NK-92 (cell line): ENCODE measurements at regions not wholly inside any gene's neighbourhood (a gene's known extent, or its start where the extent isn't known, plus 50 kb on each side); places are given as distances from the start of the nearest gene placed in this dataset.
"Not testable (repeated sequence)": the region's sequence is repeated elsewhere in the genome, so short reads cannot be mapped to it uniquely, and the experiment has no call there.

Experiments used
- DNase-seq: peaks from one replicate; lab custom pipeline; 2025; ENCODE audit not compliant: unreplicated experiment; lab: John Stamatoyannopoulos, UW

DNA sequence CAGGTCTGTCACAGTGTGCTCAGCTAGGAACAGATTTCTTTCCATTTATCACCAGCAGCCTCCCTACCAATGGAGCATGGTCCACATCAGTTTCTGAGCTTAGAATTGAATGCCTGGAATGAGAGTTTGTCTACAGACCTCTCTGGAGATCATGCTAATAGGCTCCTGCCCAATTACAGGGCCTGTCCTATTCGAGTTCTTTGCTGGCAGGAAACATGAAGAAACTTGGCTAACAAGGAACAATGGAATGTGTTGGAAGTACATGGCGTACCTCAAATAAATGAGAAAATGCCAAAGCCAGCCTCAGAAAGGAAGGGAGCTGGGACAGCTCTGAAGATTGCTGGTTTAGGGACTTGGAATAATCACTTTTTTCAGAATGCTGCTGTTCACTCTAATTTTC, 186.0 kb upstream of the AKR1E2 start:
- DNase-seq: no peak

DNA sequence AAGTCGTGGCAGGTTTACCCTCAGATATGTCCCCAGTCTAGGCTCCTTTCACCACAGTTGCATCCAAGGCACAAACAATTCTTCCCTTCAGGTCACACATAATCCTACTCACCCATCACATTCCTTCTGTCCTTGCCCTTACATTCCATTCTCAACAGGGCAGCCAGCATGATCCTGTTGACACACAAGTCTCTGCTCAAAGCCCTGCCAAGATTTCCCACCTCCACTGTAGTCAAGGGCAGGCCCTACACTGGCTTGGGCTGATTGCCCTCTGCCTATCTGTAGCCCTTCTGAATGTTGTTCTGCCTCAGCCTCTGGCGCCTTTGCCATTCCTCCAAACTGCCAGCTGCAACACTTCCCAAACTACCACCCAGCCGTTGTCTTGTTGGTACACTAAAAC, 187.9 kb upstream of the AKR1E2 start:
- DNase-seq: no peak

DNA sequence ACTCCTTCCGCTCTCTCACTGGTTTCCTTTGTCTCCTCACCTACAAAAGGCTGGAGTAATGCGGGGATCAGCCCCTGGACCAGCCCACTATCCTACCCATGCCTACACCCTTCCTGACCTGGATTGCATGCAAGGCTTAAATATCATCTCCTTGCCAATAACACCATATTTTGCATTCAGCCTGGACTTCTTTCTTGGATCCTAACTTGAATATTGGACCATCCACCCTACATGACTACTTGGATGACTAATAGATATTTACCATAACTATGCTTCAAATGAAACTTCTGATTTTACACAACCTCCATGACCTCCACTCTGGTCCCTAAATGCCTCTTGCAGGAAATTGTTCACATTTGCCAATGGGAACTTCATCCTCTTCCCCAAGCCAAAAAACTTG, 188.3 kb upstream of the AKR1E2 start:
- DNase-seq: no peak

DNA sequence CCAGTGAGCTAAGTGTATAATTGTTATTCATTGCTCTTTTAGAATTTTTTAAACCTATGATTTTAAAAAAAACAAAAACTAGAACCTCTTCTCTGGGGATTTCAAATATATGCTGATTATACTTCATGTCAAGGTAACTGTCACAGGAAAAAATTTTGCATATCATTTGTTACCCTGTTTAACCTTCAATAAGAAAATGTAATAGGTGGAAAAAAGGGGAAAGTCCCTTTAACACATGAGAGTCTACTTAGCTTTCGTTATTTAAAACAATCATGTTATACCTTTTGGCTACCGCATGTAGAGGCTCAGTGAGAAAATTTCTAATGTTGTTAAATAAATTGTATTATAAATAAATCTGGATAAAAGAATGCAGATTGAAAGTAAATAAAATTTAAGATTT, 190.1 kb upstream of the AKR1E2 start:
- no peak for DNase-seq

DNA sequence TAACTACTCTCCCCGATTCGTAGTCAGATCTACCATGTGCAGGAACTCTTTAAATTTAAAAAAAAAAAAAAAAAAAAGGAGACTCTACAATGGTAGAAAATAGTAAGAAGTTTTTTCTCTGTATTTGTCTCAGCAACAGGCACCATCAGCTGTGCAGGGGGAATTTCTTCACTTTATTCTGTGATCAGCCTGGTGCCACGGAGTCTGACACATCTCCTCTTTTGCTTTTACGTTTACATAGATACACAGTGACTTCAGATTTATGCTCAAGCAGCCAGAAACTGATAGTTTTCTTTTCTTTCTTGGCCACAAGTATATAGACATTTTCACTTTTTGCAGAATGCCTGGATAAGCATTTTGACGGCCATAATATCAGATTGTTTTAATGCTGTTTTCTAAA, 190.6 kb upstream of the AKR1E2 start:
- no peak for DNase-seq

DNA sequence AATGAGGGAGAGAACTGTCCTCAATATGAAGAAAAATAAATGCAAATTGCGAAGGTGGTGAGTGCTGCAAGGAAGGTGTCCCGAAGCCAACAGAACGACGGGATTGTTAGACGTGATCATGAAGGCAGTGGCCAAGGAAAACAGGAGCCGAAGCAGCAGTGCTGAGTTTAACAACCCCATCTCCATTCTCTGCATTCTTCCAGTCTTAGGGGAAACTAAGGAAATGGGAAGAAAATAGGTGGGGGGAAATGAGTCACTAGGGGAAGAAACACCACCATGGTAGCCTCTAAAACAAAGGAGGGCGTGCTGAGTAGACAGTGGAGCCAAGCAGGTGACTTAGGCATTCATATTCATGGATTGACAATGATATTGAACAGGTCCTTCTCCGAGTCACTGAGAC, 192.2 kb upstream of the AKR1E2 start:
- DNase-seq: no peak

DNA sequence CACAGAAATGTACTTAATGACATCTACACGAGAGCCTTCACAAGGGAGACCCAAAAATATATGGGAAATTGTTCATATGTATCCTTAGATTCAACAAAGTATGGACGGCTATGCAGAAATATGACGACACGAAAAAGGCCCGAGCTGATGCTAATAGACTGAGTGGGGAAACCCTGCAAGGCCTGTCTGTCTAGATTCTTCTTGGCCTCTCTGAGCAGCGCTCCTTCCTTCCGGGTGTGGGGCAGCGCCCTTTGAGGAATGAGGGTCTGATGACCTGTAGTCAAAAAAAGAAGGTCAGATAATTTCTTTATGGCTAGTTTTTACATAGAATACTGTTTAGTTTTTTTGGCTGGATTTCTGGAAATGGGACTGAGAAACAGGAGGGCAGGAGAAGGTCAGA, 192.8 kb upstream of the AKR1E2 start:
- no peak for DNase-seq

DNA sequence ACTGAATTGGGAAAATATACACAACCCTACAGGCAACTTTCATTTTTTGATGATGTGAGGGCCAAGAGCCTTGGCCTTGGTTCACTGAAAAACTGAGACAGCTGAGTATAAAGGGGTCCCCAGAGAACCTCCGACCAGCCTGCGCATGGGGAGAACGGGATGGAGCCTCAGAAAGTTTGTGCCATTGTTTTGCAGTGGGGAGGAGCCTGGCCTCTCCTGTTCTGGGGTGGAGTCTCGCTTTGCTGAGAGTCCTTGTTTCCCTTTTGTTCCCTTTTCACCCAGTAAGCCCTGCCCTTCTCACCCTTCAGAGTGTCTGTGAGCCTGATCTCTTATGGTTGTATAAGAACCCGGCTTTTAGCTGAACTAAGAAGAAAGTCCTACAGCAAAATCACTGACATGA, 193.2 kb upstream of the AKR1E2 start:
- no peak for DNase-seq

DNA sequence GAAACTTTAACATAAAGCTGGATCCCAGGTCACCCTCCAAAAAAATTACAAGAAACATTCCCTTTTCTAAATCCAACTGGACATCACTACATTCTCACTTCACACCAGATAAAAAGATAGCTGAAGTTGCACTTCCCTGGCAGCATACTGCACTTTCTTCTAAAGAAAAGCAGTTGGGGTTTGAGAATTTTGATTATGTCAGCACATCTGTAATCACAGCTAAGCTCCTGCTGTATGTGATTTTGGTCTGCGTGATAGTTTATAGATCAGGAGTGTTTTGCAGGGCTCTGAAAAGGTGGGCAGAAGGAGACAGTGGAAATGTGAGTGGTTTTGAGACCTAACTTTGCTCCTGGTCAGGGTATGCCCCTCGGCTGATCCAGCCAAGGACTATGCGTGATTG, 199.1 kb upstream of the AKR1E2 start:
- DNase-seq: no peak

DNA sequence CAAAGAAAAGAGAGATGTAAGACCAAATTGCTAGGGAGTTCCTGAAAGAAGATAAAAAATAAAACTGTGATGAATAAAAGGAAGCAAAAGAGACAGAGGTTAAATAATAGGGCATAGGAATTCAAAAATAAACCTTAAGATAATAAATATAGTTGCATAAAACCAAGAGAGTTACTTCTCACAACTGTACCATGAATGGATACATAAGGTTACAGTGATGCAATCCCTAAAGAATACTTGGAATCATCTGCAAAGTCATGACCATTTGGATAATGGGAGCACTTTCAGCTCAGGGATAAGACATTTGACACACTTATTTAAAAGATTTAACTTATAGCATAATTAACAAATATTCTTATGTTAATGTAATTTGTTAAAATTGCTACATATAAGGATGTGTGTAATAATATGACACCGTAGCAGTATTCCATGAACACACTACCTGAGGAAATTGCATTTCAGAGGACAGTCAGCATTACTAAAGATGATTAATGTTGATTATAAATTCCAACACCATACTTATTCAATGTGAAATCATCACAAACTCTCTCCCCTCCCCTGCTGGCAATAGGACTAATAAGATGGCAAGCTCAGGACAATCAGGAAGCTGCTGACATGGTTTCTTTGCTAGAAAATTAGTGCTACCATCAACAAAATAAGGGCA, 202.1 kb upstream of the AKR1E2 start:
- DNase-seq: no peak

DNA sequence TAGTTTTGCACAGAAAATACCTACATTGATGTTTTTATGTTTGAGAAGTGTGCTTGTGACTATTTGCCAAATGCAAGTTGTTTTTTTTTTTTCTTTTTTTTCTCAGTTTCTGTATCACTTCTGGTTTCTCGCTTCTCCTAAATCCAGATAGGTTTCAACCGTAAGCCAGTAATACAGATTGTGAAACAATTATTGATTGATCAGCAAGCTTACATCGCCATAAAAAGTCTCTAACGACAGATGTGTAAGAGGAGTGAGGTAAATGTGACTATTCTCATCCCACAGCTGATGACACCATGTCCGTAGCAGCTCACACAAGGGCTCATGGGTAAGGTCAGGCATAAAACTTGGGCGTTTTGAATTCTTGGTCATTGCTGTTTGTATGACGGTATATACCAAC, 202.8 kb upstream of the AKR1E2 start:
- no peak for DNase-seq

DNA sequence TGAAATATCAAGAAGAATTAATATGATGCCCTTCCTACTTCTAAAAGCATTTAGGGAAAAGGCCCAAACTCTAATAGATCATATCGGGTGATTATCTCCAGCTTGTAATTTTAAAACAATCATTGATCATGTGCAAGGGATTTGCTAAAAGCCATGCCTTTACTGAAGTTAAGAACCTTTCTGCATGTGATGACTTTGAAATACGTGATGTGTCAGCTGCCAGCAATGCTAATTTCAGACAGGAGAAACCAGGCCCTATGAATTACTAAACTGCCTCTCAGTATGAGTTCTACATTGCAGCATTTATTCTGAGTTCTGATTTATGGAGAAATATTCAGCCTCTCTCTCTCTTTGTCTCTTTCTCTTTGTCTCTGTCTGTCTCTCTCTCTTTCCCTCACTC, 203.6 kb upstream of the AKR1E2 start:
- no peak for DNase-seq

DNA sequence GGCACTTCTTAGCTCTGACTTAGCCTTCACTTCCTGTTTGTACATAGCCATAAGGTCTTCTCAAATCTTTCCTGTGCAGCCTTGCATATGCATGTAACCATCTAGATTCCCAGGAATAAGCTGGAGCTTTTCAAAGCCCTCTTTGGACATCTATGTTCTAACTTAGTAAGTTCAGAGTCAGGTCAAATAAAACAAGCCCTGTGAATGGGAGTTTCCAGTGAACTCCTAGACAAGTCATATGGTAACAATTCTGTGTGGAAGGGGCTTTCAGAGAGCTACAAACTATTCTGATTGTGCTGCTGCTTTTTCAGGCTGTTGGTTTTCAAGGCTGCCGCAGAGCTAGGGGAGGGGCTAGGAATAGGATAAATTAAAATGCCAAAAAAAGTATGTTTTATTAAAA, 208.4 kb upstream of the AKR1E2 start:
- DNase-seq: no peak

DNA sequence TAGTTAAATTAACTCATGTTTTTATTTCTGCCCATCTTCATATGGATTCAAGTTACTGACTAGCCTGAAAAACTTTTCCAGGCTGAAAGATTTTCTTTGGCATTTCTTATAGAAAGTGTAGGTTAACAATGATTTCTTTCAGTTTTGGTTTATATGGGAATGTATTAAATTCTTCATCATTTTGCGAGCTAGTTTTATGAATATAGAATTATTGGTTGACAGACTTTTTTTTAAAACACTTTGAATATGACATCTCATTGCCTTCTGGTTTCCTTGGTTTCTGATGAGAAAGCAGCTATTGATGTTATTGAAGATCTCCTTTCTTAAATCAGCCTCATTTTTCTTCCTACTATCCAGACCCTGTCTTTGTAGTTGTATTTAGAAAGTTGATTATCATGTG, 211.0 kb upstream of the AKR1E2 start:
- DNase-seq: no peak

DNA sequence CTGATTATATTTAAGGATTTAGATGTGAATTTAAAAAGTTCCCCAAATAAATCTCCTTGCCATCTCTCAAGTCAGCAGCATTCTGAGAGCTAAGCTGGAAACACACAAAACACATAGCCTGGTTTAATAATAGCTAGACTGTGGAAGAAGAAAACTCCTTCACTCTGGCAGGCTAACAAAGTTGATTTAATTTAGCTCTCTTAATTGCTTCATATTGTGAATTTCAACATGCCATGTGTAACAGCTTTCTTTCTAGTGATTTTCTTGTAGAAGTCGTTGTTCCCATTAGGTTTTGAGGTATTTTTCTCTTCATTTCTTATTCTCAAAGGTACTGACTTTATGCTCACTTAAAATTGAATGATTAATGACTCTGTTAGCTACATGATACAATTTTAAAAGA, 216.8 kb upstream of the AKR1E2 start:
- DNase-seq: no peak

DNA sequence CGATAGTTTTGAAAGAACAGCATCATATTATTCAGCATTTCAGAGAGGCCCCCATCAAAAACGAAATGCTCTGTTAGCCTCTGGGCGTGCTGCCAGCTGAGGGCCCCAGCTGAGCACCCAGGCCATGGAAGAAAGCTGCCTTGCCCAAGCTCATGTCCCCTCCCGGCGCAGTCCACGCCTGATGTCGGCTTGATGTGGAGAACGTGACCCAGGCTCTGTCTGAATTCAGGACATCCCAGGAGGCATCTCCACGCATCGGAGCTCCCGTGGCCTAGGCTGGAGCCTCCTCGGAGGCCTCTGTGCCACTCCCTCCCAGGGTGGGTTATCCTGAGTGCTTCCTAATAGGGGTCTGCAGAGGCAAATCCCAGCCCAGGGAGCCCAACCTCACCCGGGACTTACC, 218.3 kb upstream of the AKR1E2 start:
- DNase-seq: no peak

DNA sequence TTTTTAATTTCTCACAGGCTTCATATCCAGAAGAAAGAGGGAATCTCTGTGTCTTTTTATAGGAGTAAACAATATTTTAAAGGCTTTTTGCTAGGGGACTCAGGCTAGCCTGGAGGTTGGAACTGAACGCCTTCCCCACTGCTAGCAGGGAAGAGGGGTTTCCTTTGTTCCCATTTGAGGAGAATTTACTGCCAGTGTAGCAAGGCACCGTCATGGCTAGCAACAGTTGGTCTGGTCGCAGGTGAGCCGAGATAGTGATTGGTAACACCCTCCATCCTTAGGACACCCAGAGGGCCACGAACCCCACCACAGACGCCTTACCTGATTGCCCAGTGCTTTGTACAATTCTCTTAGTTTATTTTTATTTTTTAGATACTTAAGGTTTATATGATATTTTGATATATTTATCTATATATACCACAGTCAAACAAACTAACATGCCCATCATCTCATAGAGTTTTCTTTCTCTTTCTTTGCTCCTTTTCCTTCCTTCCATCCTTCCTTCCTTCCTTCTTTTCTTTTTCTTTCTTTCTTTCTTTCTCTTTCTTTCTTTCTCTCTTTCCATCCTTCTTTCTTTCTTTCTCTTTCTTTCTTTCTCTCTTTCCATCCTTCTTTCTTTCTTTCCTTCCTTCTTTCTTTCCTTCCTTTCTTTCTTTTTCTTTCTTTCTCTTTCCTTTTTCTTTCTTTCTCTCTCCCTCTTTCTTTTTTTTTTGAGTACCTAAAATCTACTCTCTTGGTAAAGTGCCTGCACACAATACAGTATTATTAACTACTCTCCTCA, 219.0 kb upstream of the AKR1E2 start:
- DNase-seq: no peak

DNA sequence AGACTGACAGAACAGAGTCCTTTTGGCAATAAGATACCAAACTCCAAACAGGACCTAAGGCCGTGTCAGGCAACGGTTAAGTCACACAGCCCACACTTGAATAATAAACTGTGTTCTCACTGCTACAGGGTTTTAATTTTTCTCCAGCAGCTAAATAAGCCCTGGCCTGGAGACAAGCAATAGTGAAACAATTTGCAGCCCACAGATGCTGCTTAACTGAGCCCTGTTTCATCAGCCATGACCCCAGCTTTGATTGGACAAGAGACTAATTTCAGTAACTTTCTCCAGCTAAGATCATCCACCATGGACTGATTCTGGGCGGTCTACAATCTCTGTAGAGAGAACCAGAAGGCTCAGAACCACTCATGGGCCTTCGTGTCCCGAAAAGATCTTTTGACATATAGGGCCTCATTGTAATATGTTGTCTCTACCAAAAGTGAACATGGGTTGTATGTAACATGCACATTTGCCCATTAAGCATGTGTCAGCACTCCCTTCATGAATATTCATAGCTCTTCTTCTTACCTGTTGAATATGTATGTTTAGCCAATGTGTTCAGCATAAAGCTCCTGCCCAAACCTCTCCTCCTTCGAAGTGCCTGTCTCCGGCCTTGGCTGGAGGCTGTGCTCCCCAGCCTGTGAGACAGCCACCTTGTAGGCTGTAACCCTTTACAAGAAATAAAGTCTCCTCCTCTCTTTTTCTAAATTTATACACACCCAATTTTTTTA, 223.1 kb upstream of the AKR1E2 start:
- no peak for DNase-seq

DNA sequence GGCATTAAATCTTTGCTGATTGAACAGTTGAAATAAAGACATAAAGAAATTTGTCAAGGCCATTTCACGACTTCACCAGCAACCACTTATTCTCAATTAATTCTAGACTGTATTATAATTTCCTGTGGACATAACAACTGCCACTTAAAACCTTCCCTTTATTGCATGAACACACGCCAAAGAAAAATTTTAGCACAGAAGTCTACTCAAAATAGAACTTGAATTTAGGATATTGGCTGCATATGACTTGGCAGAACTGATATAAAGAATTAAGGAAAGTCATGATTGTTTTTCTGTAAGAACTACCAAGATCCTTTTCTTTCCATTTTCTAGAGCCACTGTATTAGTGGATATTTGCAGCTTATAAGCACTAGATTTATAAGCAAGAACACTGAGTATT, 226.5 kb upstream of the AKR1E2 start:
- DNase-seq: no peak

DNA sequence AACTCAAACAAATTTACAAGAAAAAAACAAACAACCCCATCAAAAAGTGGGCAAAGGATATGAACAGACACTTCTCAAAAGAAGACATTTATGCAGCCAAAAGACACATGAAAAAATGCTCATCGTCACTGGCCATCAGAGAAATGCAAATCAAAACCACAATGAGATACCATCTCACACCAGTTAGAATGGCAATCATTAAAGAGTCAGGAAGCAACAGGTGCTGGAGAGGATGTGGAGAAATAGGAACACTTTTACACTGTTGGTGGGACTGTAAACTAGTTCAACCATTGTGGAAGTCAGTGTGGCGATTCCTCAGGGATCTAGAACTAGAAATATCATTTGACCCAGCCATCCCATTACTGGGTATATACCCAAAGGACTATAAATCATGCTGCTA, 228.1 kb upstream of the AKR1E2 start:
- DNase-seq: not testable (repeated sequence)

DNA sequence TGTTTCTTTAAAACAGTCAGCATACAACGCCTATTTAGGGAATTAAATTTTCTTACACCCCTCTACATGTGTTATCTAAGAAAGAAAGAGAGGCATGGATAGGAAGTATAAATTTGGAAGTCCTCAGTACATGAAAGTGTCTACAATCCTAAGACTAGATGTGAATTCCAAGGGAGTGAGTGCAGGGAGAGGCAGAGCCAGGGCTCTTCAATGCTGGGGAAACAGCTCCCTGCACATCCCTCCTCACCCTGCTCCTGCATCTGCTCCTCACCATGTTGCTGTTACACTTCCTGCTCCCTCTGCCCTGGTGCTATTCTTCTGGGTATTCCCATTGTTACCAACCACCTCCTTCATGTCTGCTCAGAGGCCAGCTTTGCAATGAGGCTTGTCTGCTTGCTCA, 229.1 kb upstream of the AKR1E2 start:
- no peak for DNase-seq

DNA sequence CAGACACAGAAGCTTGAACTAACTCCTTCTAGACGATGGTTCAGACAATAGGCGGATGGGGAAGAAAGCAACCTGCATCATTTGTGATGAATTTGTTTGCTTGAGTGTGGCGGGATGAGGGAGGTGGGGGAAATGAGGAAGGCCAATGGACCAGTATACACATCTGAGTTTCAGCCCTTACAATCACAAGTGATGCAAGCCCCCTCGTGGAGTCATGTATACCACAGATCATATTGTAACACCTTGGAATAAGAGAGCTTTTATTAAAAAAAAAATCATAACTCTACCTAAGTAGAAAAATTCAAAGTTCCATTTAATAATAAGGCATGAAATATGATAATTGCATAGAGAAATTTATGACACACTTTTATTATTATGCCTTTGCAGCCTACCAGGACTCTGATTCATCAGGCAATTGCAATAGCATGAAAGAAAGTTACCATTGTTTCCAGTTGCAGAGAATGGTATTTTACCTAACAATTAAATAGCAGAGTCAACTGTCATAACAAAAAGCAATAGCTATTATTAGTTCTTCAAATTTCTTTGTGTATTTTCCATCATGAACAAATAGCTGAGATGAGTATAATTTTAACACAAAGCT, 230.2 kb upstream of the AKR1E2 start:
- no peak for DNase-seq
